GM06990 (cell line): ENCODE measurements at regions not wholly inside any gene's neighbourhood (a gene's known extent, or its start where the extent isn't known, plus 50 kb on each side); places are given as distances from the start of the nearest gene placed in this dataset.

Source experiments
- DNase-seq: peaks from one replicate; pipeline ENCODE4 v3.0.0-alpha.2; 2011; ENCODE audit not compliant: insufficient read length; ENCODE audit errors: extremely low read depth
- H3K27me3 ChIP-seq: replicated peaks from 2 replicates; pipeline ENCODE4 v1.6.0; 2011; ENCODE audit warnings: low read length; ENCODE audit not compliant: control insufficient read depth, insufficient read depth
- H3K36me3 ChIP-seq: 2 replicates; pipeline ENCODE4 v1.5.1; 2011; ENCODE audit warnings: low read length; ENCODE audit not compliant: control insufficient read depth, insufficient read depth
- H3K4me3 ChIP-seq: replicated peaks from 2 replicates; pipeline ENCODE4 v1.5.1; 2011; ENCODE audit warnings: low read depth, mild to moderate bottlenecking, control low read depth, low read length
- TF ChIP-seq, protein P1 (sequence below): IDR thresholded peaks from 2 replicates; pipeline ENCODE4 v1.5.1; 2011; ENCODE audit warnings: low read length, control low read depth, mild to moderate bottlenecking, inconsistent platforms; ENCODE audit not compliant: insufficient read depth, poor library complexity, severe bottlenecking

DNA sequence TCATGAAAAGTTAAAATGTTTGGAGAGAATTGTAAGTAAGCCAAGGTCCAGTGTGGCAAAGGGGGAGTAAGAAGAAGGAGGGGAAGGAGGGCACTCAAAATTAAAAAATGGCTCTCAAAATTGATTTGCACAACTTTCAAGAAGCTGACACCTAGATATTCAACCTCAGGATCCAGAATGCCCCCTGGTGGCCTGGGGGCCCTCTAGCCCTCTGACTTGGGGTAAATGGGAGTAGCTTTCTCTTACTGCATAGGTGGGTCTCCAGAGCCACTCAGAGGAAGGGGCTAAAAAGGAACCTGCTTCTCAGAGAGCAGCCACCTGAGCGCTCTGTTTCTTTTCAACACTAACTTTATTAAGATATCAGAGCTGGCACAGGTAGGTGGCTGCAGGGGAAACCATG, 968.5 kb downstream of the BCL11A start:
- TF ChIP-seq, protein P1, sequence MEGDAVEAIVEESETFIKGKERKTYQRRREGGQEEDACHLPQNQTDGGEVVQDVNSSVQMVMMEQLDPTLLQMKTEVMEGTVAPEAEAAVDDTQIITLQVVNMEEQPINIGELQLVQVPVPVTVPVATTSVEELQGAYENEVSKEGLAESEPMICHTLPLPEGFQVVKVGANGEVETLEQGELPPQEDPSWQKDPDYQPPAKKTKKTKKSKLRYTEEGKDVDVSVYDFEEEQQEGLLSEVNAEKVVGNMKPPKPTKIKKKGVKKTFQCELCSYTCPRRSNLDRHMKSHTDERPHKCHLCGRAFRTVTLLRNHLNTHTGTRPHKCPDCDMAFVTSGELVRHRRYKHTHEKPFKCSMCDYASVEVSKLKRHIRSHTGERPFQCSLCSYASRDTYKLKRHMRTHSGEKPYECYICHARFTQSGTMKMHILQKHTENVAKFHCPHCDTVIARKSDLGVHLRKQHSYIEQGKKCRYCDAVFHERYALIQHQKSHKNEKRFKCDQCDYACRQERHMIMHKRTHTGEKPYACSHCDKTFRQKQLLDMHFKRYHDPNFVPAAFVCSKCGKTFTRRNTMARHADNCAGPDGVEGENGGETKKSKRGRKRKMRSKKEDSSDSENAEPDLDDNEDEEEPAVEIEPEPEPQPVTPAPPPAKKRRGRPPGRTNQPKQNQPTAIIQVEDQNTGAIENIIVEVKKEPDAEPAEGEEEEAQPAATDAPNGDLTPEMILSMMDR: peak; percentile 50
- Histone ChIP-seq H3K36me3 (no peaks in the 10 kb centered on the region), H3K4me3 (no peak overlapping the region), H3K27me3 (no peaks in the 10 kb centered on the region)
- DNase-seq: no peak

DNA sequence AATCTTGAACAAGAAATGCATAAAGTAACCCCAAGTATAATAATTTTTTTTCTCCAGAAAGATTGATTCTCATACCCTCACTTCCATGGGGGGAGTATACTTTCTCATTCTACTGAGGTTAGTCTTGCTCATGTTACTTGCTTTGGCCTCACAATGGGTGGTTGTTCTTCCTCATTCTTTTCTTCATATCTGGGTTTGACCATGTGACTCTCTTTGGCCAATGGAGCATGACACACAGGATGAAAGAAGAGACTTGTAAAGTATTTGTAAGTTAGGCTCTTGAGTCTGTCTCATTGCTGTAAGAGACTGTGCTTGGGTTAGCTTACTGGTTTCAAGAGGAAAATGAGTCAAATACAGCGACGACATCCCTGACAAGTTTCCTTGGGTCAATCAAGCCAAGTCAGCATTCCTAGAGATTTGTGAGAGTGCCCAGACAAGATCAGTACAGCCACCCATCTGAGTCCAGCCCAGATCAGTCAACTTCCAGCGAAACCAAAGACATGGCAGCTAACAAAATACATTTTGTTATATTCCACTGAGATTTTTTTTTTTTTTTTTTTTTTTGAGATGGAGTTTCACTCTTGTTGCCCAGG, 970.2 kb downstream of the BCL11A start:
- H3K36me3 ChIP-seq: no peaks in the 10 kb centered on the region
- TF ChIP-seq, protein P1: no peak
- DNase-seq: no peak
- H3K27me3 ChIP-seq: no peaks in the 10 kb centered on the region
- no peak overlapping the region for H3K4me3 ChIP-seq

DNA sequence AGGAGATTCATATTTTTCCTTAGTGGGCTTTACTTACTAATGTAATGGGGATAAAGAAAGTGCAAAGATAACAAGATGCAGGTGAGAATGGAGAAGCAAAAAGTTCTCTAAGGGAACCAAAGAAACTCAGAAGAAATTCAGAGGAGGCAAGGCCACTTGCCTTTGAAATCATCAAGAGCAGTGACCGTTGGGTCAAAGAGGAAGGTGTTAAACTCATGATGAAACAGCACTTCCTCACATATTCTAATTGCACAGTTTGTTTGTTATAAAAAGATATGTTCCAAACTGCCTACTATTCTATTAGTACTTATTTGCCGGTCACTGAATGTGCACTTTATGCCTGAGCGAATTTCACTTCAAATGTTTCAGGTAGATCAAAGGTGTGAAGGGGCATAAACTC, 975.1 kb downstream of the BCL11A start:
- no peak for DNase-seq
- Histone ChIP-seq H3K4me3 (no peak overlapping the region), H3K36me3 (no peaks in the 10 kb centered on the region), H3K27me3 (no peaks in the 10 kb centered on the region)
- TF ChIP-seq, protein P1: no peak

DNA sequence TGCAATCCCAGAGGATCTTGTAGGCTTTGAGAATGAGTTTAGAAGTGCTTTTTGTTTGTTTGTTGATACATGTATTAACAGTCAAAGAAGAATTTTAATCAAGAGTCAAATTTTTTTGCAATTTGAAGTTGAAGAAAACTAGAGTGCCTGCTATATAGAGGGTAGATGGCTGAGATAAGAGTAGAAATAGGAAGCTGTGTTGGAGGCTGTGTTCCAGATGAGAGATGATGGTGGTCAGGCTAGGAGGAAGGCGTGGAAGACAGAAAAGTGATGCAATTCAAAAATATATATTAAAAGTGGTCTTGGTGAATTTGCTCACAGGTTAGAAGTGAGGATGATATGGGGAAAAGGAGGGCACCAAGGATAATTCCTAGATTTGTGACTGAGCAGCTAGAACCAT, 978.3 kb downstream of the BCL11A start:
- H3K27me3 ChIP-seq: no peaks in the 10 kb centered on the region
- H3K36me3 ChIP-seq: no peaks in the 10 kb centered on the region
- no peak for DNase-seq
- H3K4me3 ChIP-seq: no peak overlapping the region
- TF ChIP-seq, protein P1: no peak

DNA sequence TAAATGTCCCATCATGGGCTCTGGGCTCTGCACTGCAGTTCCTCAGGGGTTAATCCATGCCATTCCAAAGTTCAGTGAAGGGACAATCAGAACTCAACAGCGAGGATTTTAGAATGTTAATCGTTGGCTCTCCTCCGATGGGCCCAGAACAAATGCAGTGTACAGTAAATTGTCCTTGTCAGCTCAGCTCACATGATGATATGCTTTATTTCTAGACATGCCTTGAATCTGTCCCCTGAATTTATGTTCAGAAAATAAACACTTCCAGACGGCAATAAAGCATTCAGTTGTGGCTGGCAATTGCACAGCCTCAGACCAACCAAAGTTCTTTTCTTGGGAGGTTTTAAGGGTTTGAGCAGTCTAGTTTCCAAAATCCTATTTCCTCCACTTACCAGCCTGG, 981.2 kb downstream of the BCL11A start:
- Histone ChIP-seq H3K27me3 (no peaks in the 10 kb centered on the region), H3K4me3 (no peak overlapping the region), H3K36me3 (no peaks in the 10 kb centered on the region)
- DNase-seq: no peak
- TF ChIP-seq, protein P1: no peak

DNA sequence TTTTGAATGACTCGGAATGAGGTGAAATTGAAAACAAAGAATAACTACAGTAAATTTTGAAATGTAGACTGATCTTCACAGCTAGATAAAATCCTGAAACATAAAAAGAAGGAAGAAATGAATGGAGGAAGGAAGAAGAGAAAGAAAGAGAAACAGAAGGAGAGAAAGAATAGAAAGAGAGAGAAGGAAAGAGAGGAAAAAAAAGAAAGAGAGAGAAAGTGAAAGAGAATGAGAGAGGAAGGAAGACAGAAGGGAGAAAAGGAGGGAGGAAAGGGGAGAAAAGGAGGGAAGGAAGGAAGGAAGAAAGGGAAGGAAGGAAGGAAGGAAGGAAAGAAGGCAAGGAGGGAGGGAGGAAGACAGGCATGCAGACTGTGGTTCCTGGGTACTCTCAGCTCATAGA, 982.6 kb downstream of the BCL11A start:
- no peaks in the 10 kb centered on the region for H3K36me3 ChIP-seq
- no peak overlapping the region for H3K4me3 ChIP-seq
- TF ChIP-seq, protein P1: no peak
- no peak for DNase-seq
- H3K27me3 ChIP-seq: no peaks in the 10 kb centered on the region
